MCF 10A (cell line): ENCODE measurements at regions not wholly inside any gene's neighbourhood (a gene's known extent, or its start where the extent isn't known, plus 50 kb on each side); places are given as distances from the start of the nearest gene placed in this dataset.

Source experiments
- BruUV-seq: library from RNA; stranded (reverse); fragments of 400-500 nt; replicated peaks from 2 replicates; lab custom pipeline; 2021; lab: Mats Ljungman, UMichigan
- CTCF ChIA-PET: fragments of 300-600 bp; sonication (Branson Sonifier 250); formaldehyde crosslinking; extraction: SDS; loops from one replicate; lab custom pipeline; 2021; ENCODE audit warnings: antibody characterized with exemption, inconsistent platforms; lab: Yijun Ruan, JAX
- POLR2A ChIA-PET: fragments of 300-600, 350-650 bp; sonication (Branson Sonifier 250); formaldehyde crosslinking; extraction: SDS; loops from one replicate; lab custom pipeline; 2020; ENCODE audit warnings: antibody characterized with exemption, inconsistent platforms; lab: Yijun Ruan, JAX
- DNase-seq: peaks from one replicate; pipeline ENCODE4 v3.0.0-alpha.2; 2018; ENCODE audit not compliant: unreplicated experiment
- H3K27ac Mint-ChIP-seq: one replicate; pipeline ENCODE4 v1.8.0; 2022; ENCODE audit warnings: mild to moderate bottlenecking, low read depth, mixed read lengths; ENCODE audit not compliant: unreplicated experiment
- H3K27me3 Mint-ChIP-seq: one replicate; pipeline ENCODE4 v1.8.0; 2022; ENCODE audit warnings: mixed read lengths; ENCODE audit not compliant: insufficient read depth, unreplicated experiment
- H3K36me3 Mint-ChIP-seq: one replicate; pipeline ENCODE4 v1.8.0; 2022; ENCODE audit warnings: mild to moderate bottlenecking, moderate library complexity, mixed read lengths; ENCODE audit not compliant: insufficient read depth, unreplicated experiment
- H3K4me1 Mint-ChIP-seq: one replicate; pipeline ENCODE4 v1.8.0; 2022; ENCODE audit warnings: mixed read lengths; ENCODE audit not compliant: insufficient read depth, unreplicated experiment
- H3K4me3 Mint-ChIP-seq: one replicate; pipeline ENCODE4 v1.8.0; 2022; ENCODE audit warnings: mild to moderate bottlenecking, moderate library complexity, mixed read lengths; ENCODE audit not compliant: unreplicated experiment
- H3K9me3 Mint-ChIP-seq: one replicate; pipeline ENCODE4 v1.8.0; 2022; ENCODE audit warnings: mixed read lengths; ENCODE audit not compliant: unreplicated experiment
- CTCF ChIP-seq: fragments of 200-600 bp; IDR thresholded peaks from one replicate; pipeline ENCODE4 v1.8.0; 2022; ENCODE audit warnings: antibody characterized with exemption, mild to moderate bottlenecking; ENCODE audit not compliant: unreplicated experiment
- intact Hi-C: fragments of 100-400 bp; cut with micrococcal nuclease; formaldehyde crosslinking; loops from 2 replicates; pipeline ENCODE4 v1.14.1; 2022

GRCh38 chr13:33717775-33718174 is 100.2 kb upstream of the RFC3 start:
- Mint-ChIP-seq H3K27ac (no peak overlapping the region), H3K36me3 (no peaks in the 10 kb centered on the region), H3K4me1 (peaks cover 10% of the 10 kb centered on the region), H3K9me3 (peaks cover 10% of the 10 kb centered on the region), H3K27me3 (no peaks in the 10 kb centered on the region), H3K4me3 (no peak overlapping the region)
- intact Hi-C loops = no loop called here
- POLR2A ChIA-PET = interaction anchor here (0.7 kb wide), 1 partner anchor 593 kb away, joined by 3 read pairs; no protein-coding TSS in a partner anchor
- CTCF ChIA-PET = interaction anchor here (0.6 to 1.2 kb wide), 2 partner anchors 9 to 37 kb away, joined by 4 read pairs; no protein-coding TSS in a partner anchor
- no peak for DNase-seq
- no peak for TF ChIP-seq CTCF
- BruUV-seq = no TSS peak

- DNase-seq = no peak
- no peak for TF ChIP-seq CTCF
- H3K27me3 Mint-ChIP-seq = no peaks in the 10 kb centered on the region
- intact Hi-C loops = loop anchor here (5.0 to 10.0 kb wide), 5 partner anchors 87 to 1433 kb away; no protein-coding TSS in a partner anchor
- H3K4me1 Mint-ChIP-seq = peaks cover 15% of the 10 kb centered on the region
- ChIA-PET POLR2A (interaction anchor here (0.6 to 4.3 kb wide), 4 partner anchors 88 to 493 kb away, joined by 3 to 35 read pairs (median 6); no protein-coding TSS in a partner anchor), CTCF (interaction anchor here (4.4 kb wide), 1 partner anchor 178 kb away, joined by 76 read pairs; no protein-coding TSS in a partner anchor)
- BruUV-seq = no TSS peak
- H3K36me3 Mint-ChIP-seq = no peaks in the 10 kb centered on the region
- peak overlapping the region; percentile 63 for H3K27ac Mint-ChIP-seq
- H3K9me3 Mint-ChIP-seq = no peaks in the 10 kb centered on the region
- H3K4me3 Mint-ChIP-seq = no peak overlapping the region
Observed at GRCh38 chr13:33721724-33722123, 96.2 kb upstream of the RFC3 start.

GRCh38 chr13:33722216-33722915 is 95.6 kb upstream of the RFC3 start:
- H3K27ac Mint-ChIP-seq = peak overlapping the region; percentile 63
- no peaks in the 10 kb centered on the region for H3K36me3 Mint-ChIP-seq
- no peaks in the 10 kb centered on the region for H3K9me3 Mint-ChIP-seq
- CTCF ChIA-PET = interaction anchor here (1.0 to 4.4 kb wide), 6 partner anchors 10 to 178 kb away, joined by 3 to 76 read pairs (median 8); no protein-coding TSS in a partner anchor
- POLR2A ChIA-PET = interaction anchor here (0.5 to 4.3 kb wide), 5 partner anchors 85 to 494 kb away, joined by 3 to 35 read pairs (median 6); no protein-coding TSS in a partner anchor
- intact Hi-C loops = loop anchor here (5.0 to 10.0 kb wide), 5 partner anchors 88 to 1432 kb away; no protein-coding TSS in a partner anchor
- no peaks in the 10 kb centered on the region for H3K27me3 Mint-ChIP-seq
- H3K4me1 Mint-ChIP-seq = peaks cover 15% of the 10 kb centered on the region
- BruUV-seq = no TSS peak
- no peak for TF ChIP-seq CTCF
- no peak for DNase-seq
- no peak overlapping the region for H3K4me3 Mint-ChIP-seq

GRCh38 chr13:33723365-33723764 is 94.6 kb upstream of the RFC3 start:
- POLR2A ChIA-PET = interaction anchor here (0.7 to 4.3 kb wide), 13 partner anchors 10 to 602 kb away, joined by 3 to 35 read pairs (median 3); partner anchors contain the start of gene STARD13
- CTCF ChIA-PET = interaction anchor here (0.7 to 4.4 kb wide), 24 partner anchors 9 to 1442 kb away, joined by 3 to 76 read pairs (median 3); no protein-coding TSS in a partner anchor
- no TSS peak for BruUV-seq
- H3K4me1 Mint-ChIP-seq = peaks cover 15% of the 10 kb centered on the region
- DNase-seq = no peak
- H3K4me3 Mint-ChIP-seq = no peak overlapping the region
- H3K27me3 Mint-ChIP-seq = no peaks in the 10 kb centered on the region
- no peak for TF ChIP-seq CTCF
- H3K27ac Mint-ChIP-seq = no peak overlapping the region
- H3K36me3 Mint-ChIP-seq = no peaks in the 10 kb centered on the region
- H3K9me3 Mint-ChIP-seq = no peaks in the 10 kb centered on the region
- intact Hi-C loops = loop anchor here (5.0 to 10.0 kb wide), 5 partner anchors 89 to 1431 kb away; no protein-coding TSS in a partner anchor
